ENCODE measurements at regions not wholly inside any gene's neighbourhood (a gene's known extent, or its start where the extent isn't known, plus 50 kb on each side); places are given as distances from the start of the nearest gene placed in this dataset.
A peak's percentile ranks its signal among the peaks of the same experiment; 100 is the strongest.
"Not testable (repeated sequence)": the region's sequence is repeated elsewhere in the genome, so short reads cannot be mapped to it uniquely, and the experiment has no call there.

DNA sequence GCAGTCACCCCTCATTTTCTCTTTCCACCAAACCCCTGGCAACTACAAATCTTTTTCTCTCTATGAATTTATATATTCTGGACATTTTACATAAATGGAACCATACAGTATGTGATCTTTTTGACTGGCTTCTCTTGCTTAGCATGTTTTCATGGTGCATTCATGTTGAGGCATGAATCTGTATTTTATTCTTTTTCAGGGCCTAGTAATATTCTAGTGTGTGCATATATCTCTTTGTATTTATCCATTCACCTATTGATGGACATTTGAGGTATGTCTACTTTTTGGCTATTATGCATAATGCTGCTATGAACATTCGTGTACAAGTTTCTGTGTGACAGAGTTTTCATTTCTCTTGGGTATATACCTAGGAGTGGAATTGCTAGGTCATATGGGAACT, 78.2 kb downstream of the HACD1 start:
- DNase-seq (ENCODE audit: low spot score), result no peak

DNA sequence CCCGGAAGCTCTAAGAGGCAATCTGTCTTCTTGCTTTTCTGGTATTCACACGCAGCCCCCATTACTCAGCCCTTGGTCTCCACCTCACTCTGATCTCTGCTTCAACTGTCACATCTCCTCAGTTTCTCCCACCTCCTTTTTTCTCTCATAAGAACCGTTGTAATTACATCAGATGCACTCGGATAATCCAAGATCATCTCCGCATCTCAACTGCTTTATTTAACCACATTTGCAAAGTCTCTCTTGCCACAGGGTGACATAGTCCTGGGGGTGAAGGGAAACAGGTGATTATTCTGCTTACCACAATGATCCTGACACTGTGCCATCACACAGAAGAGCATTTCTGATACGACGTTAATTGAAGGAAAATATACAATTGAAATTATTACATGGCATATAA, 79.9 kb downstream of the HACD1 start:
- no peak for DNase-seq (ENCODE audit: low spot score)

DNA sequence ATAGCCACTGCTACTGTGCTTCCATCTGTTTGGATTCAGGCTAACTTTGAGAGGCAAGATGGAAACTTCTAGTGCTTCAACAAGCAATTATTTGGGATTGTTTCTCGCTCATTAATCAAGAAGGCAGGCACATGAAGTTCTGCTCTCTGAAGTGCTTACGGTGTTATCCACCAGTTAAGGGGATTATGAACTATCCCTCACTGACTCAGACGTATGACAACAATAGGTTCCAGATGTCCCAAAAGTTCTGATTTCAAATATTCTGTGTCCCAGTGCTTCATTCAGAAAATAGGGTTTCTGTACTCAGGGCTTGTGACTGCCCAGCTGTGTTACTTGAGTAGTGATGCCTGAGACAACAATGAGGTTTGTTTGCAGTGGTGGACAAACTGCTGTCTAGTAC, 81.0 kb downstream of the HACD1 start:
- DNase-seq (ENCODE audit: low spot score), result no peak

DNA sequence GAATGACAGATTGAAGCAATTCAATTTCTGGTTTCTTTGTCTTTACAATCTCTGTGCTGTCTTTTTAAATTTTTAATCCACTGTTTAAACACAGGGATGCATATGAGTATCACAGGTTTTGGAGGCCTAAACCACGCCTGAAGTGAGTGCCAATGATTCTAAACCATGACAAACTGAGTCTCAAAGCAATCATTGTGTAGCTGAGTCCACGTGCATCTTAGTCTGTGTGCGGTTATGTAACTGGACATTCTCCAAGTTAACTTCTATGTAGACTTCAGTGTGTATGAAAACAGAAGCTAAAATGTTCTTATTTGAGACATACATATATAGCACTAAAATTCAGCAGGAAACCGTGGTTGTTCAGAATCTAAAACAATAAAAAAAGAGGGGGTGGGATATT, 79.3 kb upstream of the ST8SIA6 start:
- no peak for DNase-seq (ENCODE audit: low spot score)

DNA sequence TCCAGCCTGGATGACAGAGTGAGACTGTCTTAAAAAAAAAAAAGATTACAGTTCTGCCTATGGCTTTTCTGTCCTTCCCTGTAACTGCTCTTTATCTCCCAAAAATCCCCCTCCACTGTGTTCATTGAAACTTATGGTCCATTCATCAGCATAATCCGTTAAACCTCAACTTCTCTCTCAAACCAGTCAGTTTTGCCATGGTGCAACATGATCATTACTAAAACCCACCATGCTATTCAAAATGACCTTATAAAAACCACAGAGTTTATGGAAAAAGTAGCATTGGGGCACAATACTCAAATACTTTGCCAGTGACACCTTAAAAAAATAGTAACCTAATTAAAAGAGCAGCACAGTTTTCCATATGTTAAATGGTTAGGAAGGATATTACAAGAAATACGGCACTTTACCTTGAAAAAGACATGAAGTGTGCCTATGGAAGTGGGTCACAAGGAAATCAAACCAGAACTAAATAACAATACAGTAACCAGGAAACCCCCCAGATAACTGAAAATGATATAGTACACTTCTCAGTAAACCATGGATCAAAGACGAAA, 74.0 kb upstream of the ST8SIA6 start:
- DNase-seq (ENCODE audit: low spot score), result no peak

DNA sequence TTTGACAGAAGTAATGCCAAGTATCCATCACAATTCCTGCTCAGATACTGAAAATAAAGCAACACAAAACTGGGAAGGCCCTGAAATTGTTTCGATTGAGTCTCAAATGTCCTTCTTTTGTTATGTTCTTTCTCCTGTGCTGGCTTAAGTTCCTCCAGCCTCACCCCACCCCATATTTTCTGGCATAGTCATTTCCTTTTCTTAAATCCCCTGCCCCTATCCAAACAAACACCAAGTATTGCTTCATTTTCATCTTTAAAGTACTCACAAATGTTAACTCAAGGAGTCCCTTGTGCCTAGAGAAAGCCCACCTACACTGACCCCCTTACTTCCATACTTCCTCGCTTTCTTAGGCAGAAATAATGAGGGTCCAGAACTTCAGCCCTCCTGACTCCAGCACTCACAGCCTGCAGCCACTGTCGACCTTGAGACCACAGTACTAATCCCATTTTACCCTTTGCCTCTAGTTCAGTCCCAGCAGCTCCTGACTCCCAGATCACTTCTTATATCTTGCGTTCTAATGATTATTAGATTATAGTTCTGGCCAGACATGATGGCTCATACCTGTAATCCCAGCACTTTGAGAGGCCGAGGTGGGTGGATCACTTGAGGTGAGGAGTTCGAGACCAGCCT, 73.2 kb upstream of the ST8SIA6 start:
- no peak for DNase-seq (ENCODE audit: low spot score)

DNA sequence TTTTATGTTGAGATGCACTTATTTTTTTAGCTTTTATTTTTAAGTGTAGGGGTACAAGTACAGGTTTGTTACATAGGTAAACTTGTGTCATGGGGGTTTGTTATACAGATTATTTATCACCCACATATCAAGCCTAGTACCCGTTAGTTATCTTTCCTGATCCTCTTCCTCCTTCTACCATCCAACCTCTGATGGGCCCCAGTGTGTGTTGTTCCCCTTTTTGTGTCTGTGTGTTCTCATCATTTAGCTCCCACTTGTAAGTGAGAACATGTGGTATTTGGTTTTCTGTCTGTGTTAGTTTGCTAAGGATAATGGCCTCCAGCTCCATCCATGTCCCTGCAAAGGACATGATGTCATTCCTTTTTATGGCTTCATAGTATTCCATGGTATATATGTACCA, 72.2 kb upstream of the ST8SIA6 start:
- not testable (repeated sequence) for DNase-seq (ENCODE audit: low spot score)

DNA sequence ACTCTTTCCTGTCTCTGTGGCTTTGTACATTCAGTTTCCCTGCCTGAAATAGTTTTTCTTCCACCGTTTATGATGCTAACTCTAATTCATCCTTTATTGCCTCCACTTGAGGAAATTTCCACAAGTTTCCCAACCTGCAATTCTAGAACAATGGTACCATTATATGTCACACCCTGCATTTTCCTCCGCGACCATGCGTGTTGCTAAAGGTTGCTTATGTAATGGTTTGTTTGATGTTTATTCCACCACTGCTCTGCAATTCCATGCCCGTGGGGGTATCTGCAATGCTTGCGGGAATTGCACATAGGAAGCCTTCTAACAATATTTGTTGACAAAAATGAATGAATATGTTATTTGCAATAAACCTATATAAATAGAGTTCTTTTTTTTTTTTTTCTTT, 69.5 kb upstream of the ST8SIA6 start:
- no peak for DNase-seq (ENCODE audit: low spot score)

DNA sequence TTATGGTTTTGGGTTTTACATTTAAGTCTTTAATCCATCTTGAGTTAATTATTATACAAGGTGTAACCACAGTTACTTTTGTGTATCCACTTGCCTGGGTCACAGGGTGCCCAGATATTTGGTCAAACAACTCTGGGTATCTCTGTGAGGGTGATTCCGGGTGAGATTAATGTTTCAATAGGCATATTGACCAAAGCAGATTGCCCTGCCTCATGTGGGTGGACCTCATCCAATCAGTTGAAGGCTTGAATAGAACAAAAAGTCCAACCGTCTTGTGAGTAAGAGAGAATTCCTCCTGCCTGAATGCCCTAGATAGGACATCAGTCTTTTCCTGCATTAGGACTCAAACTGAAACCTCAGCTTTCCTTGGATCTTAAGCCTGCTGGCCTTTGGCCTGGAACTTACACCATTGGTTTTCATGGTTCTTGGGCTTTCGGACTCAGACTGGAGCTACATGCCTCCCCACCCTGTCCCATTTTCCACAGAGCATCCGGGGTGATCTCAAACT, 68.9 kb upstream of the ST8SIA6 start:
- no peak for DNase-seq (ENCODE audit: low spot score)

DNA sequence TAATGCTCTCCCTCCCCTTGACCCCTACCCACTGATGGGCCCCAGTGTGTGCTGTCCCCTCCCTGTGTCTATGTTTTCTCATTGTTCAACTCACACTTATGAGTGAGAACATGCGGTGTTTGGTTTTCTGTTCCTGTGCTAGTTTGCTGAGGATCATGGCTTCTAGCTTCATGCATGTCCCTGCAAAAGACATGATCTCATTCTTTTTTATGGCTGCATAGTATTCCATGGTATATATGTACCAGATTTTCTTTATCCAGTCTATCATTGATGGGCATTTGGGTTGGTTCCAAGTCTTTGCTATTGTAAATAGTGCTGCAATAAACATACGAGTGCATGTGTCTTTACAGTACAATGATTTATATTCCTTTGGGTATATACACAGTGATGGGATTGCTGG, 67.9 kb upstream of the ST8SIA6 start:
- DNase-seq (ENCODE audit: low spot score), result not testable (repeated sequence)

DNA sequence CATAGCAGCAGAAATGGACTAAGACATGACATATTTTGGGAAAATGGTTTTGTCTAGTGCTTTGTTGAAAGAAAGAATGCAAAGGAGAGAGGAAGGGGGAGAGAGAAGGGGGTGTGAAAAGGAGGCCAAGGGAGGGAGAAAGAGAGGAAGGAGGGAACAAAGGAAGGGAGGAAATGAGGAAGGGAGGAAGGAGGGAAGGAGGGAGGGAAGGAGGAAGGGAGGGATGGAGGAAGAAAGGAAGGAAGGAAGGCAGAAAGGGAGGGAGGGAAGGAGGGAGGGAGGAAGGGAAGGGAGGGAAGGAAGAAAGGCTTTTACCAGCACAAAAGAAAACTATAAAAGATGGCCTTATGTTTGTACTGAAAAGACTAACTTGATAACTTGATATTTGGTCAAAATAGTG, 65.1 kb upstream of the ST8SIA6 start:
- DNase-seq (ENCODE audit: low spot score), result no peak

DNA sequence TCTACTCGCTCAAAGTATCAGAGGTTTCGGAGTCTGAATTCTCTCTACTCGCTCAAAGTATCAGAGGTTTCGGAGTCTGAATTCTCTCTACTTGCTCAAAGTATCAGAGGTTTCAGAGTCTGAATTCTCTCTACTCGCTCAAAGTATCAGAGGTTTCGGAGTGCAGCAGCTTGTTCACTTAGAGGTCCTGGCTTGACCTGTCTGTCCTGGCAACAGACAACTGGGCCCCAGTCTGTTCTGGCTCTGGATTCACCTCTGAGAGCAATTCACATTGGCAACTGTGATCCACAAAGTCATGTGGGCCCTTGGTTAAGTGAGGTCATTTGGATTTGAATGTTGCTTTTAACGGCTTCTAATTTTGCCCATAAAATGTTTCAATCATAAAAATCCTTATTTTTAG, 63.9 kb upstream of the ST8SIA6 start:
- no peak for DNase-seq (ENCODE audit: low spot score)

DNA sequence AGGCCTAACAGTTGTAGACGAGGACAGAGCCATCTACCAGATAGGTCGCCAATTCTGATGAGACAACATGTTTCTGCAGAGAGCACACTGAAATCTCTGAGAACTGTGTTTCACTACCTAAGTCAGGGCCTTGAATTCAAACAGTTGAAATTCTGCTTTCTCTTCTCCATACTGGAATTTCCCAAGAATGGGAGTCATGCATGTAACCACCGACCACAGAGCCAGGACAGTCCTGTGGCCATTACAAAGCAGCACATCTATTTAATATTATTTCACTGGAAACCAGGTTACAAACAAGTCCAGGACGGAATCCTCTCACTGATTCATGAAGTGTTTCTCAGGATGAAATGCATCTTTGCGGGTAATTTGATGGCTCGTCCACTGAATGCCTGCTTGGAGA, 62.0 kb upstream of the ST8SIA6 start:
- no peak for DNase-seq (ENCODE audit: low spot score)

DNA sequence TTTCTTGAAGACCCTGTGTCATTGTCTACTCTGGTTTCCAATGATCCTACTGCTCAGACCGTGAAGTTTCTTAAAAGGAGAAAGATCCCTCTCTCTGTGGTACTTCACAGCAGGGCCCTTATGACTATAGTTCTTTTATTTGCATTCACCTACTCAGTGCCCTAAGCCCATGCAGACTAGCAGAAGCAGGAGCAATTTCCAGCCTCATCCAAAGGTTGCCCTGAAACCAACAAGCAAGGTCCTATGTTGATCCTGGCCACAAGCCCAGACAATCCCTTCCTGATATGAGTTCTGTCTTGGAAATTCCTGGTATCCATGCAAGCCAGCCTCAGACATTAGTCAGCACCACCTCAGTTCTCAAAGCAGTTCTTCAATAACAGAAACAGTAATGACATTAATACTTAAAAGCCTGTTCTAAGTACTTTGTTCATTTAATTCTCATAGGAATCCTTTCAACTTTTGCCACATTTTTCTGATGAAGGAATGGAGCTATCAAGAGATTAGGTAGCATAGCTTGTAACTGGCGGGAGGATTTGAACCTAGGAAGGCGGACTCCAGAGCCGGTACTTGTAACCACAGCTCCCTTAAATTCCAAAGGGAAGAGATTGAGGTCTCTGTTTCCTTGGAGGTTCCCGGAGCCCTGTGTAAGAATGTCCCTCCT, 58.1 kb upstream of the ST8SIA6 start:
- peak; percentile 19 for DNase-seq (ENCODE audit: low spot score)

DNA sequence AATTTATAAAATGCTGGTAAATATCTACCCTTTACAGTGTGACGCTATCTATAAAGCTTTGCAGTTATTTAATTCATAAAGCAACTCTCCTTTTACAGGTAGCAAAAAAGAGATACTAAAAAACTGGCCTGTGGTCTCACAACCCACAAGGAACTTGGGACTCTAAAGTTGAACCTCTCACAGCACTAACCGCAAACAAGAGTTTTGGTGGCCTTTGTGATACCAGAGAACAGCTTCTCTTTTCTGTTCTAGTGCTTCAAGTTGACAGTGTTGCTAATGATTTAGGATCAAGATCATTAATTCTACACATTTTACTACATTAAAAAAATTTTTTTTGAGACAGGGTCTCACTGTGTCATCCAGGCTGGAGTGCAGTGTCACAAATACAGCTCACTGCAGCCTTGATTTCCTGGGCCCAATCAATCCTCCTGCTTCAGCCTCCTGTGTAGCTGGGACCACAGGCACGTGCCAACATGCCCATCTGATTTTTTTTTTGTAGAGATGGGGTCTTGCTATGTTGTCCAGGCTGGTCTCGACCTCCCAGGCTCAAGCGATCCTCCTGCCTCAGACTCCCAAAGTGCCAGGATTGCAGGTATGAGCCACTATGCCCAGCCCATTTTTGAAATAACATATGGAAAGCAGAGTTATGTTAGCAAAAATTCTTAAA, 56.0 kb upstream of the ST8SIA6 start:
- DNase-seq (ENCODE audit: low spot score), result peak; percentile 64

DNA sequence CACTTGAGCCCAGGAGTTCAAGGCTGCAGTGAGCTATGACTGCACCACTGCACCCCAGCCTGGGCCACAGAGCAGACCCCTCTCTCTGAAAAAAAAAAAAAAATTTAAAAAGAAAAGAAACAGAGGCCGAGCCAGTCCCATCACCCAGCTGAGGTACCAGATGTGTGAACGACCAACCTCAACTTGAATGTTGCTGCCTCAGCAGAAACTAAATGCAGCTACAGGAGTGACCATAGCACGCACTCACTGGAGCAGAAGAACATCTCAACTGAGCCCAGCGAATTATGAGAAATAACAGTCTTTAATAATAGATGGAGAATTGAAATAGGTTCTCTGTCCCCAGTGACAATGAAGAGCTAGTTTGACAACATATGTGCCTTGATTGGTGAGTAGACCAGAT, 53.1 kb upstream of the ST8SIA6 start:
- no peak for DNase-seq (ENCODE audit: low spot score)

DNA sequence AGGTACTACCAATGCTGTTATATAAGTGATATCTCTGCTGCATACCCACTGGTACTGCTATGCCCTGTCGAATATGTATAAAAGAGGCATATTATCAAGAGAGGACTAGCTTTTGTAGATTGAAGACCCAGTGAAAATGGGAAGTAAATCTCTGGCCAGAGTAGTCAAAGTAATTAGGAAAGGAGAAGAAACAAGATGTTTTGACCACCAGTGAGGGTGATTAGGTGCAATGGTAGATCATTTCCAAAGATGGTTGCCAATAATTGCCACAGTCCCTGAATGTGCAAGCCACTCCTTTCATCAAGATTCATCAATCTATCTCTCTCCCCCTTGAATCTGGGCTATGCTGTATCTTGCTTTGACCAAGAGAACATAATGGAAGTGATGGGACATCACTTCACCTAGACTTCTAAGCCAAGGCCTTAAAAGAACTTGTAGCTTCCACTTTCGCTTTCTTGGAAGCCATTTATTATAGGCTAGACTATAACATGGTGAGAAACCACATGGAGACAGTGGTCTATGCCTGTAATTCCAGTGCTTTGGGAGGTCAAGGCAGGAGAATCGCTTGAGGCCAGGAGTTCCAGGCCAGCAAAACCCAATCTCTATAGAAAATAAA, 52.6 kb upstream of the ST8SIA6 start:
- peak; percentile 22 for DNase-seq (ENCODE audit: low spot score)

DNA sequence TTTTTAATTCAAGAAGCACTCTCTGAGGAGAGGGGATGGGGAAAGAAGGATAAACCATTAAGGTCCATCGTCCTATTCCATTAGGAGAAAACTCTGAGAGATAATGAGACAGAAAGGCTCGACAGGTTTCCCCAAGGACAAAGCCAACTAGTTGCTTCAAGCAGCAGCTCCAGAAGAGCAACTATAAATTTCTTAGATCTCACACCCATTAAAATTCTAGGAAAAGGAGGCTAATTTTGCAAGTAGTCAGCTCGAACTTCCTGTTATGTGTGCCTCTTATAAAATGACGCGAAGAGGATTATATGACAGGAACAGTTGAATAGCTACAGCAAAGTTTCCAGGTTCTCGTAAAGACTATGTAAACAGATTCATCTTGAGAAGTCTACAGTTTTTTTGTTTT, 52.0 kb upstream of the ST8SIA6 start:
- peak; percentile 62 for DNase-seq (ENCODE audit: low spot score)

DNA sequence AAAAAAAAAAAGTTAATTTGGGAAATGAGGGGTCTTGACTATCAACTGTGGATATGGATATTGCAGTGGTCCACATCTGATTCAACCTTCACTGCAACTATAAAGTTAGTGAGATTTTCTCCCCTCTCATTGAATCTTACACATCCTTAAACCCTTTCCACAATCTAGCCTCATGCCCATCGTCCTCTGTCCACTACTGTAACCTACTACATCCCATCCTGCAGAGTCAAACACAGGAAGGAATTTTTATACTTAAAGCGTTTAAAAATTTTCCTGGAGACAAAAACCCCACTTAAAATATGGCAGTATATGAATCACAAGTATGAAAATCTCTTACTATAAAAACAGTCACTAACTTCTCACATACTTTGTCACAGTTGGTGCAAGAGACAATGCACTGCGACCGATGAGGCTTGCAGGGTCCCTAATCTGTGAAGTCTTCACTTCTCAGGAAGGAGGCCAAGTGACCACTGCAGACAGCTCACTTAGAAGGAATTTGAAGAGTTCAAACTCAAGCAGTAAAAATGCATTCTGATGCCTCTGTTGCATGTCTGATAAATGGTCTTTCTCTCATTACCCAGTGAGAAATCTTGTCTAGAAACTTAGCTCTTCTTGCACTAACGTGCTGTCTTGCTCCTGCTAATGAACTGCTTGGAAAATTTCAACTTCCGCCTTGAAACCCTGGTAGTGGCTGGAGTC, 50.3 kb upstream of the ST8SIA6 start:
- DNase-seq (ENCODE audit: low spot score), result no peak

Data from activated CD4-positive, alpha-beta T cell treated with anti-CD3 and anti-CD28 coated beads, Interleukin-2, Interleukin-4, amounts not matched to agents 100 ng/mL and 50 ng/mL, durations not matched to agents 16 hours and 8 hours (primary cell).